Keratinocyte (primary cell): ENCODE measurements at regions not wholly inside any gene's neighbourhood (a gene's known extent, or its start where the extent isn't known, plus 50 kb on each side); places are given as distances from the start of the nearest gene placed in this dataset.

Experiments used
- DNase-seq: peaks from one replicate; pipeline ENCODE4 v3.0.0-alpha.2; 2011; ENCODE audit warnings: low read depth, missing footprints, low spot score
- FAIRE-seq: peaks from 2 replicates; lab custom pipeline; 2011; peaks lifted over from hg19 to GRCh38; lab: Jason Lieb, UNC
- H2AFZ ChIP-seq: 2 replicates; pipeline ENCODE4 v1.6.0; 2012; ENCODE audit warnings: low read length, control low read depth, inconsistent platforms; ENCODE audit not compliant: control insufficient read depth
- H3K27ac ChIP-seq: 2 replicates; pipeline ENCODE4 v1.5.1; 2011; ENCODE audit warnings: low read length; ENCODE audit not compliant: control insufficient read depth, insufficient read depth
- H3K27me3 ChIP-seq: 3 replicates; pipeline ENCODE4 v1.6.0; 2011; ENCODE audit warnings: low read length; ENCODE audit not compliant: control insufficient read depth, insufficient read depth; ENCODE audit errors: extremely low read depth
- H3K36me3 ChIP-seq, 2 experiments: 2 replicates in 1 of 2; 3 replicates in 1 of 2; pipeline ENCODE4 v1.5.1; 2011; ENCODE audit warnings: low read length in 2 of 2, mild to moderate bottlenecking in 1 of 2; ENCODE audit not compliant: control insufficient read depth in 2 of 2, insufficient read depth in 2 of 2; ENCODE audit errors: extremely low read depth in 1 of 2
- H3K4me1 ChIP-seq: 3 replicates; pipeline ENCODE4 v1.5.1; 2011; ENCODE audit warnings: low read length; ENCODE audit not compliant: control insufficient read depth, insufficient read depth; ENCODE audit errors: extremely low read depth
- H3K4me2 ChIP-seq: 3 replicates; pipeline ENCODE4 v1.6.0; 2011; ENCODE audit warnings: low read depth, low read length; ENCODE audit not compliant: control insufficient read depth, insufficient read depth; ENCODE audit errors: extremely low read depth
- H3K4me3 ChIP-seq, 3 experiments: fragments of 200-600 bp in 1 of 3; sonication (generic) in 1 of 3; 2 replicates in 2 of 3; 3 replicates in 1 of 3; pipeline ENCODE4 v1.5.1; 2011 to 2016; ENCODE audit warnings: low read length in 3 of 3, mild to moderate bottlenecking in 3 of 3, control low read depth in 2 of 3, inconsistent platforms in 1 of 3, low read depth in 1 of 3, mixed read lengths in 1 of 3, mixed run types in 1 of 3, moderate library complexity in 1 of 3; ENCODE audit not compliant: control insufficient read depth in 2 of 3, insufficient read depth in 2 of 3; ENCODE audit errors: extremely low read depth in 1 of 3
- H3K79me2 ChIP-seq: 2 replicates; pipeline ENCODE4 v1.6.0; 2012; ENCODE audit warnings: low read length; ENCODE audit not compliant: control insufficient read depth, insufficient read depth
- H3K9ac ChIP-seq: 3 replicates; pipeline ENCODE4 v1.6.0; 2011; ENCODE audit warnings: low read length; ENCODE audit not compliant: control insufficient read depth, insufficient read depth; ENCODE audit errors: extremely low read depth
- H3K9me1 ChIP-seq: 3 replicates; pipeline ENCODE4 v1.6.0; 2011; ENCODE audit warnings: low read length; ENCODE audit not compliant: control insufficient read depth, insufficient read depth; ENCODE audit errors: extremely low read depth
- H3K9me3 ChIP-seq: 2 replicates; pipeline ENCODE4 v1.5.1; 2012; ENCODE audit warnings: low read depth, low read length; ENCODE audit not compliant: control insufficient read depth
- H4K20me1 ChIP-seq: 3 replicates; pipeline ENCODE4 v1.6.0; 2011; ENCODE audit warnings: low read length; ENCODE audit not compliant: control insufficient read depth, insufficient read depth; ENCODE audit errors: extremely low read depth
- EZH2 ChIP-seq: IDR thresholded peaks from one replicate; pipeline ENCODE4 v1.6.1; 2012; ENCODE audit warnings: inconsistent platforms, mild to moderate bottlenecking, low read length, moderate library complexity
- dilution Hi-C: fragments of 300-500 bp; cut with MboI; formaldehyde crosslinking; loops from one replicate; pipeline ENCODE4 v1.7.0; 2020; ENCODE audit warnings: low sequenced_read_pairs; ENCODE audit not compliant: extremely low pct_ligation_motif_present
- TF ChIP-seq, protein P1 (sequence below), 3 experiments: IDR thresholded peaks in 1 of 3; conservative IDR thresholded peaks in 1 of 3; optimal IDR thresholded peaks in 1 of 3; 2 replicates in 2 of 3; 3 replicates in 1 of 3; pipeline versions ENCODE3 to v1.5.1; 2011; ENCODE audit warnings: low read length in 3 of 3, mild to moderate bottlenecking in 3 of 3, moderate library complexity in 2 of 3, control low read depth in 1 of 3, inconsistent platforms in 1 of 3; ENCODE audit not compliant: insufficient read depth in 2 of 3; ENCODE audit errors: extremely low read depth in 1 of 3

DNA sequence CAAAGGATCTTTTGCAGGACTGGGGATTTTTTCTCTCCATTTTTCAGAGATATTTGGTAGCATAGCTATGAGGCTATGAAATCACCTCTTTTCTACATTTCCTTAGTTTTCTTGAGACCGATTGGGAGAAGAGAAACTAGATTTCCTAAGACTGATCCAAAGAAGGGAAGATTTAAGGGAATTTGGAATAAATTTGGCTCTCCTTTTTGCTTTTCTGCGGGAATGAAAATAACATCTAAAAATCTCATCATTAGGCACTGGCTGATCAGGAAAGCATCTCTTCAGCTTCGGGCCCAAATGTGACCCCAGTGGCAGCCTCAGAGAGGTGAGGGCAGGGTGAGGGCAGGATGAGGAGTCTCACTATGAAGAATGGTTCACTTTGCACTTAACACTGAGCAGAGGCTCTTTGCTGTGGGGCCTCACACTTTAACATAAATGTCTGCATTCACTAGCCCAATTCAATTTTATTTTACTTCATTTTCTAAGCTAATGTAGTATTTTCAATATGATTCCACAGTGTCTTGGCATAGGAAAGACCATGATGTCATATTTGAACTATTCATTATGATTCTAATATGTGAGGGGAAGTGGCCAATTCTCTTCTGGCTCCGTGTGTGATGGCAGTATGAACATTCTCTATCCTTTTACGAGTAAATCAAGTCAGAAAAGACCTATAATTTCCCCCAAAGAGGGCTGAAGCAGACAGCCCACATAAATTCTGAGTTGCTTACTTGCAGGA, 193.2 kb downstream of the MEX3B start:
- Histone ChIP-seq H3K4me2 (no peak overlapping the region), H3K79me2 (no peaks in the 10 kb centered on the region), H4K20me1 (no peaks in the 10 kb centered on the region), H3K27me3 (no peaks in the 10 kb centered on the region), H3K9me3 (no peaks in the 10 kb centered on the region), H3K36me3 (no peaks in the 10 kb centered on the region), H3K4me1 (no peaks in the 10 kb centered on the region), H3K9ac (no peak overlapping the region), H3K4me3 (no peak overlapping the region), H3K27ac (no peak overlapping the region), H3K9me1 (no peaks in the 10 kb centered on the region), H2AFZ (no peak overlapping the region)
- TF ChIP-seq, protein P1, sequence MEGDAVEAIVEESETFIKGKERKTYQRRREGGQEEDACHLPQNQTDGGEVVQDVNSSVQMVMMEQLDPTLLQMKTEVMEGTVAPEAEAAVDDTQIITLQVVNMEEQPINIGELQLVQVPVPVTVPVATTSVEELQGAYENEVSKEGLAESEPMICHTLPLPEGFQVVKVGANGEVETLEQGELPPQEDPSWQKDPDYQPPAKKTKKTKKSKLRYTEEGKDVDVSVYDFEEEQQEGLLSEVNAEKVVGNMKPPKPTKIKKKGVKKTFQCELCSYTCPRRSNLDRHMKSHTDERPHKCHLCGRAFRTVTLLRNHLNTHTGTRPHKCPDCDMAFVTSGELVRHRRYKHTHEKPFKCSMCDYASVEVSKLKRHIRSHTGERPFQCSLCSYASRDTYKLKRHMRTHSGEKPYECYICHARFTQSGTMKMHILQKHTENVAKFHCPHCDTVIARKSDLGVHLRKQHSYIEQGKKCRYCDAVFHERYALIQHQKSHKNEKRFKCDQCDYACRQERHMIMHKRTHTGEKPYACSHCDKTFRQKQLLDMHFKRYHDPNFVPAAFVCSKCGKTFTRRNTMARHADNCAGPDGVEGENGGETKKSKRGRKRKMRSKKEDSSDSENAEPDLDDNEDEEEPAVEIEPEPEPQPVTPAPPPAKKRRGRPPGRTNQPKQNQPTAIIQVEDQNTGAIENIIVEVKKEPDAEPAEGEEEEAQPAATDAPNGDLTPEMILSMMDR (optimal IDR thresholded peaks at IDR 0.05 in 1 of 3, IDR thresholded peaks at IDR 0.05 in 1 of 3, conservative IDR thresholded peaks at IDR 0.05 in 1 of 3; ENCODE audit: extremely low read depth in 1 of 3, insufficient read depth in 2 of 3, low read length in 3 of 3) = no peak
- TF ChIP-seq EZH2 = no peak
- no peak for DNase-seq
- dilution Hi-C loops = no loop called here
- no peak for FAIRE-seq

DNA sequence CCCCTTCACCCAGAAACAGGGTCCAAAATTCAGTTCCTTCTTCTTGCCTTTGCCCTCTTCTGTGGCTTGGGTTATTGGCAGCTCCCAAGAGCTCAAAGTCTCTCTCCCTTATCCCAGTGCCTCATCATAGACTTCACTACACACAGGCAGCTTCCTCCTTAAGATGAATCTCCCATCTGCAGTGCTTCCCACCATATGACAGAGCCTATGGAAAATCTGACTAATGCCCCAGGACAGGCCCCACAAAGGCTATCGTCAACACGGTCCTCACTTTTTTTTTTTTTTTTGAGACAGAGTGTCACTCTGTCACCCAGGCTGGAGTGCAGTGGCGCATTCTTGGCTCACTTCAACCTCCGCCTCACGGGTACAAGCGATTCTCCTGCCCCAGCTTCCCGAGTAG, 194.1 kb downstream of the MEX3B start:
- dilution Hi-C loops = no loop called here
- Histone ChIP-seq H3K79me2 (no peaks in the 10 kb centered on the region), H3K9ac (no peak overlapping the region), H3K4me2 (no peak overlapping the region), H3K36me3 (no peaks in the 10 kb centered on the region), H3K4me1 (no peaks in the 10 kb centered on the region), H4K20me1 (no peaks in the 10 kb centered on the region), H3K27me3 (no peaks in the 10 kb centered on the region), H3K9me3 (no peaks in the 10 kb centered on the region), H3K4me3 (no peak overlapping the region), H2AFZ (no peak overlapping the region), H3K27ac (no peak overlapping the region), H3K9me1 (no peaks in the 10 kb centered on the region)
- FAIRE-seq (no peak), DNase-seq (no peak)
- no peak for TF ChIP-seq EZH2
- TF ChIP-seq, protein P1 (optimal IDR thresholded peaks at IDR 0.05 in 1 of 3, IDR thresholded peaks at IDR 0.05 in 1 of 3, conservative IDR thresholded peaks at IDR 0.05 in 1 of 3; ENCODE audit: extremely low read depth in 1 of 3, insufficient read depth in 2 of 3, low read length in 3 of 3) = no peak
